ENCODE measurements at regions not wholly inside any gene's neighbourhood (a gene's known extent, or its start where the extent isn't known, plus 50 kb on each side); places are given as distances from the start of the nearest gene placed in this dataset.

DNA sequence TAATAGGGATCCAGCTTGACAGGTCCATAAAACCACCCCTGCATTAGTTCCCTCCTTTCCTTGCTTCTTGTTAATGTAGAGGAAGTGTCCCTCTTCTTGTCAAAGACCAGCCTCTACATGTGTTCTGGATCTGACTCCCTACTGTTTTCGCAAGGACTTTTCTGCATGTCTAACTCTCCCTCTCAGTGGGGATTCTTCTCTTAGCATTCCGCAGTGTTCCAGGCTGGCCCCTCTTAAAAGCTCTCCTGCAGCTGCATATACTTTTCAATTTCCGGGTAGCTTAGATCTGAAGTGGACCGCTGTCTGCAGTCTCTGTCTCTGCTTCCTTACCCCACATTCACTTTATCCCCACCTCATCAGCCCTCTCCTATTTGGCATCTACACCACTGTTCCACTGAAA, 96.1 kb upstream of the MAN1A1 start:
- TF ChIP-seq EZH2 (IDR thresholded peaks at IDR 0.05; ENCODE audit: borderline replicate concordance, low read depth, low read length, poor library complexity, severe bottlenecking) = no peak
- TF ChIP-seq, protein P1, sequence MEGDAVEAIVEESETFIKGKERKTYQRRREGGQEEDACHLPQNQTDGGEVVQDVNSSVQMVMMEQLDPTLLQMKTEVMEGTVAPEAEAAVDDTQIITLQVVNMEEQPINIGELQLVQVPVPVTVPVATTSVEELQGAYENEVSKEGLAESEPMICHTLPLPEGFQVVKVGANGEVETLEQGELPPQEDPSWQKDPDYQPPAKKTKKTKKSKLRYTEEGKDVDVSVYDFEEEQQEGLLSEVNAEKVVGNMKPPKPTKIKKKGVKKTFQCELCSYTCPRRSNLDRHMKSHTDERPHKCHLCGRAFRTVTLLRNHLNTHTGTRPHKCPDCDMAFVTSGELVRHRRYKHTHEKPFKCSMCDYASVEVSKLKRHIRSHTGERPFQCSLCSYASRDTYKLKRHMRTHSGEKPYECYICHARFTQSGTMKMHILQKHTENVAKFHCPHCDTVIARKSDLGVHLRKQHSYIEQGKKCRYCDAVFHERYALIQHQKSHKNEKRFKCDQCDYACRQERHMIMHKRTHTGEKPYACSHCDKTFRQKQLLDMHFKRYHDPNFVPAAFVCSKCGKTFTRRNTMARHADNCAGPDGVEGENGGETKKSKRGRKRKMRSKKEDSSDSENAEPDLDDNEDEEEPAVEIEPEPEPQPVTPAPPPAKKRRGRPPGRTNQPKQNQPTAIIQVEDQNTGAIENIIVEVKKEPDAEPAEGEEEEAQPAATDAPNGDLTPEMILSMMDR (conservative IDR thresholded peaks at IDR 0.05; ENCODE audit: low read depth, low read length) = no peak
